ENCODE measurements at regions not wholly inside any gene's neighbourhood (a gene's known extent, or its start where the extent isn't known, plus 50 kb on each side); places are given as distances from the start of the nearest gene placed in this dataset.
"Not testable (repeated sequence)": the region's sequence is repeated elsewhere in the genome, so short reads cannot be mapped to it uniquely, and the experiment has no call there.

DNA sequence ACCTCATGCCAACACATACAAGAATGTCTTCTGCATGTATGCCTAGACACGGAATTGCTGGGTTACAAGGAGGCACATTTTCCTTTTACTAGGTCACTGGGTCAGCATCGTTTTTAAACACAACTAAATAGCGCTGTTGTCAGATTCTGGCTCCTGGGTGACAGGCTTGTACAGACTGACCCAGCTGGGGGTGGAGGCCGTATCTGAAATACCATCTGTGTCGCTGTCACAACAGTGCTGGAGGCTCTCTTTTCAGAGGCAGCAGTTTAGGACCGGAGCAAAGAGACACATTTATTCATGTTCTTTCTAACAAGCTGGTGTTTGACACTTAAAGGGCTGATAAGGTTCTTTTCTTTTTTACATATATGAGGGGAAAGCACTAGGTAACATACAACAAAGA is 403.0 kb upstream of the ASIC2 start:
- Histone ChIP-seq H3K36me3 (ENCODE audit: control insufficient read depth, insufficient read depth, low read length) (no peaks in the 10 kb centered on the region), H3K27me3 (ENCODE audit: control insufficient read depth, insufficient read depth, low read length) (no peaks in the 10 kb centered on the region), H3K27ac (ENCODE audit: low read depth, low read length) (no peak overlapping the region), H3K4me3 (ENCODE audit: low read depth, low read length) (no peak overlapping the region), H3K4me1 (ENCODE audit: control insufficient read depth, insufficient read depth, low read length) (no peaks in the 10 kb centered on the region), H3K9me3 (ENCODE audit: control insufficient read depth, insufficient read depth, low read length) (no peaks in the 10 kb centered on the region)
- WGBS (ENCODE audit: insufficient coverage) = 28% methylated on average over 4 of the region's 6 CpGs
- DNase-seq (ENCODE audit: low read depth in 4 of 6, low spot score in 6 of 6) = peak in 2 of 6 donors; percentile 60 to 84

DNA sequence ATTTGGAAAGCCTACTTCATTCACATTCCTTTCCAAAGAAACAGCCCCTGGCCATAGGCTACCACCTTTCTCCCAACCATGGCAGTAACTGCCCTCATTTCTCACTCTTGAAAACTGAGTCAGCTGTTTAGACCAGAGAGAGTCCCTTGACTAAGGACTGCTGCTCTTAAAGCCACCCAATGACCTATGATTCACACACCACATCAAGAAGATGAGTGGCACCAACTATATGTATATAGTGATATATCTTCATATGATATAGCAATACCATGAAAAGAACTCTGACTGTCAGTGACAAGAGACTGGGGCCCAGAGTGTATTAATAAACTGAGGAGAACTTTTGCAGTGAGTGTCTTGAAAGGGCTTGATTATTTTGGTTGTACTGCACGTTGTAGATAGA is 404.5 kb upstream of the ASIC2 start:
- Histone ChIP-seq H3K27ac (ENCODE audit: low read depth, low read length) (no peak overlapping the region), H3K4me1 (ENCODE audit: control insufficient read depth, insufficient read depth, low read length) (no peaks in the 10 kb centered on the region), H3K4me3 (ENCODE audit: low read depth, low read length) (no peak overlapping the region), H3K27me3 (ENCODE audit: control insufficient read depth, insufficient read depth, low read length) (no peaks in the 10 kb centered on the region), H3K9me3 (ENCODE audit: control insufficient read depth, insufficient read depth, low read length) (no peaks in the 10 kb centered on the region), H3K36me3 (ENCODE audit: control insufficient read depth, insufficient read depth, low read length) (no peaks in the 10 kb centered on the region)
- 90% methylated on average over 1 of the region's 1 CpG for WGBS (ENCODE audit: insufficient coverage)
- DNase-seq (ENCODE audit: low read depth in 4 of 6, low spot score in 6 of 6) = no peak

- H3K4me1 ChIP-seq (ENCODE audit: control insufficient read depth, insufficient read depth, low read length) = no peaks in the 10 kb centered on the region
- no peaks in the 10 kb centered on the region for H3K36me3 ChIP-seq (ENCODE audit: control insufficient read depth, insufficient read depth, low read length)
- no peaks in the 10 kb centered on the region for H3K27me3 ChIP-seq (ENCODE audit: control insufficient read depth, insufficient read depth, low read length)
- WGBS (ENCODE audit: insufficient coverage) = 88% methylated on average over 4 of the region's 6 CpGs
- H3K27ac ChIP-seq (ENCODE audit: low read depth, low read length) = no peak overlapping the region
- no peak overlapping the region for H3K4me3 ChIP-seq (ENCODE audit: low read depth, low read length)
- H3K9me3 ChIP-seq (ENCODE audit: control insufficient read depth, insufficient read depth, low read length) = no peaks in the 10 kb centered on the region
- no peak for DNase-seq (ENCODE audit: low read depth in 4 of 6, low spot score in 6 of 6)
Observed at GRCh38 chr17:33701910-33702309, 408.8 kb upstream of the ASIC2 start.

DNA sequence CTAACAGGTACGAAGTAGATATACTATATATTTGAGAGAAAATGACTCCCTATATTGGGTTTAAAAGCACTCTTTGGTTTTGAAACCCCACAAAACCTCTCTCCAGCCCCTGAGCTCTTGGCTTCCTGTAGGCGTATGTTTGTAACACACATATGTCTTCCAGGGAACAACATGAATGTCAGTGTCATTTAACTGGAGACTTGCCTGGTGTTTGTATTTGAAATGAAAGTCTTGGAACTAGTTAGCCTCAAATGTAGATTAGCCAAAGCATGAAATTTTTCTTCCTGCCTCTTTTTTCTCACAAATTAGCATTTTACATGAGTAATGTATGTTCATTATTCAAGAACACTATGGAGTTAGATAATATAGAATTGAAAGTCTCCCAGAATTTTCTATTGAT is 411.8 kb upstream of the ASIC2 start:
- WGBS (ENCODE audit: insufficient coverage) = no CpG with 5 or more reads among the region's 2 CpGs
- H3K27me3 ChIP-seq (ENCODE audit: control insufficient read depth, insufficient read depth, low read length) = no peaks in the 10 kb centered on the region
- H3K4me3 ChIP-seq (ENCODE audit: low read depth, low read length) = no peak overlapping the region
- H3K9me3 ChIP-seq (ENCODE audit: control insufficient read depth, insufficient read depth, low read length) = no peaks in the 10 kb centered on the region
- no peaks in the 10 kb centered on the region for H3K4me1 ChIP-seq (ENCODE audit: control insufficient read depth, insufficient read depth, low read length)
- peak in 1 of 6 donors; percentile 92 for DNase-seq (ENCODE audit: low read depth in 4 of 6, low spot score in 6 of 6)
- no peak overlapping the region for H3K27ac ChIP-seq (ENCODE audit: low read depth, low read length)
- no peaks in the 10 kb centered on the region for H3K36me3 ChIP-seq (ENCODE audit: control insufficient read depth, insufficient read depth, low read length)

- no peaks in the 10 kb centered on the region for H3K9me3 ChIP-seq (ENCODE audit: control insufficient read depth, insufficient read depth, low read length)
- no peaks in the 10 kb centered on the region for H3K36me3 ChIP-seq (ENCODE audit: control insufficient read depth, insufficient read depth, low read length)
- no peak overlapping the region for H3K27ac ChIP-seq (ENCODE audit: low read depth, low read length)
- 75% methylated on average over 1 of the region's 2 CpGs for WGBS (ENCODE audit: insufficient coverage)
- H3K4me1 ChIP-seq (ENCODE audit: control insufficient read depth, insufficient read depth, low read length) = no peaks in the 10 kb centered on the region
- H3K4me3 ChIP-seq (ENCODE audit: low read depth, low read length) = no peak overlapping the region
- H3K27me3 ChIP-seq (ENCODE audit: control insufficient read depth, insufficient read depth, low read length) = no peaks in the 10 kb centered on the region
- no peak for DNase-seq (ENCODE audit: low read depth in 4 of 6, low spot score in 6 of 6)
Observed at GRCh38 chr17:33709881-33710280, 416.8 kb upstream of the ASIC2 start.

DNA sequence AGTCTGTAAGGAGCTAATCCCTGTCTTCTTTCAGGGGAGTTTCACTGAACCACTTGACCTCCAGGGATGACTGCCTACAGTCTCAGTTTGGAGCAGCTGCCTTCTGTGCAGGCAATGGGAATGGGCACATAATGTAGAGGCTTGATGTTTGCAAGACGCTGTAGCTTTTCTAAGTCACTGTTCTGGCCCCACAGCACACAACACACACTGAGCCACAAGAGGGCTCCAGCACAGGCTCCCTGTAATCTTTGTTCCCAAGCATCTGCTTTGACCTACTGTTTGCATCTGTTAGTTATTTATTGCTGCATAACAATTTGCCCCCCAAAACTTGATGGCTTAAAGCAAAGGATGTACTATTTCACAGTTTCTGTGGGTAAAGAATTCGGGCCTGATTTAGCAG is 419.0 kb upstream of the ASIC2 start:
- Histone ChIP-seq H3K27ac (ENCODE audit: low read depth, low read length) (no peak overlapping the region), H3K27me3 (ENCODE audit: control insufficient read depth, insufficient read depth, low read length) (no peaks in the 10 kb centered on the region), H3K36me3 (ENCODE audit: control insufficient read depth, insufficient read depth, low read length) (no peaks in the 10 kb centered on the region), H3K4me1 (ENCODE audit: control insufficient read depth, insufficient read depth, low read length) (no peaks in the 10 kb centered on the region), H3K4me3 (ENCODE audit: low read depth, low read length) (no peak overlapping the region), H3K9me3 (ENCODE audit: control insufficient read depth, insufficient read depth, low read length) (no peaks in the 10 kb centered on the region)
- no peak for DNase-seq (ENCODE audit: low read depth in 4 of 6, low spot score in 6 of 6)
- no CpG with 5 or more reads among the region's 2 CpGs for WGBS (ENCODE audit: insufficient coverage)

DNA sequence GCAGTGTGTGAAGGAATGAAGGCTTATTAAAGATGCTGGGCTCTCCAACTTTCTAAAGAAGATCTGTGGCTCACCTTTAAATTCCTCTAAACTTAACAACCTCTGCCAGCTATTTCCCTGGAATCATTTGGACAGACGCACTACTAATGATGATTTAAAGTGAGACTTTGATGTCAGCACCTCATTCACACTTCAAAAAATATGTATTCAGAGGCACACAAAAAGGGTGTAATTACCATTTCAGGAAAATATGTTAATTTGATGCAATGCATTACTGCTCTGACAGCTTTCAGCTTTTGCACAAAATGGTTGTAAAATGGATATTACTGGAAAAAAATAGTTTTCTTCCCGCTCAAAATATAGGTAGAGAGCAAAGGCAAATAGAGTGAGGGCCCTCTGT is 423.9 kb upstream of the ASIC2 start:
- no peaks in the 10 kb centered on the region for H3K36me3 ChIP-seq (ENCODE audit: control insufficient read depth, insufficient read depth, low read length)
- peak in 1 of 6 donors; percentile 13 for DNase-seq (ENCODE audit: low read depth in 4 of 6, low spot score in 6 of 6)
- no peaks in the 10 kb centered on the region for H3K9me3 ChIP-seq (ENCODE audit: control insufficient read depth, insufficient read depth, low read length)
- no peak overlapping the region for H3K27ac ChIP-seq (ENCODE audit: low read depth, low read length)
- H3K4me3 ChIP-seq (ENCODE audit: low read depth, low read length) = no peak overlapping the region
- 100% methylated on average over 1 of the region's 2 CpGs for WGBS (ENCODE audit: insufficient coverage)
- no peaks in the 10 kb centered on the region for H3K4me1 ChIP-seq (ENCODE audit: control insufficient read depth, insufficient read depth, low read length)
- no peaks in the 10 kb centered on the region for H3K27me3 ChIP-seq (ENCODE audit: control insufficient read depth, insufficient read depth, low read length)

DNA sequence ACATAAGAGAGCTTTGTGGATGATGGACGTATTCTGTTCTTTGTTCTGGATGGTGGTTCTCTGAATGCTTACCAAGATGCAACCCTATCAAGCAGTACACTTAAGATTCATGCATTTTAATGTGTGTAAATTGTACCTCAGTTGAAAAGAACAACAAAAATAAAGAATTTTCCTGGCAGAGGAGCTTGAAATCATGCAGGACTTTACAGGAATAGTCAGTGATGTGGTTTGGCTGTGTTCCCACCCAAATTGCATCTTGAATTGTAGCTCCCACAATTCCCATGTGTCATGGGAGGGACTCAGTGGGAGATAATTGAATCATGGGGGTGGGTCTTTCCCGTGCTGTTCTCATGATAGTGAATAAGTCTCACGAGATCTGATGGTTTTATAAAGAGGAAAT is 430.6 kb upstream of the ASIC2 start:
- H3K27ac ChIP-seq (ENCODE audit: low read depth, low read length); H3K4me1 ChIP-seq (ENCODE audit: control insufficient read depth, insufficient read depth, low read length); H3K4me3 ChIP-seq (ENCODE audit: low read depth, low read length); H3K36me3 ChIP-seq (ENCODE audit: control insufficient read depth, insufficient read depth, low read length); H3K9me3 ChIP-seq (ENCODE audit: control insufficient read depth, insufficient read depth, low read length): not testable (repeated sequence)
- peak in 1 of 6 donors; percentile 43 for DNase-seq (ENCODE audit: low read depth in 4 of 6, low spot score in 6 of 6)
- WGBS (ENCODE audit: insufficient coverage) = no CpG with 5 or more reads among the region's 3 CpGs
- H3K27me3 ChIP-seq (ENCODE audit: control insufficient read depth, insufficient read depth, low read length) = peaks cover 14% of the 10 kb centered on the region

DNA sequence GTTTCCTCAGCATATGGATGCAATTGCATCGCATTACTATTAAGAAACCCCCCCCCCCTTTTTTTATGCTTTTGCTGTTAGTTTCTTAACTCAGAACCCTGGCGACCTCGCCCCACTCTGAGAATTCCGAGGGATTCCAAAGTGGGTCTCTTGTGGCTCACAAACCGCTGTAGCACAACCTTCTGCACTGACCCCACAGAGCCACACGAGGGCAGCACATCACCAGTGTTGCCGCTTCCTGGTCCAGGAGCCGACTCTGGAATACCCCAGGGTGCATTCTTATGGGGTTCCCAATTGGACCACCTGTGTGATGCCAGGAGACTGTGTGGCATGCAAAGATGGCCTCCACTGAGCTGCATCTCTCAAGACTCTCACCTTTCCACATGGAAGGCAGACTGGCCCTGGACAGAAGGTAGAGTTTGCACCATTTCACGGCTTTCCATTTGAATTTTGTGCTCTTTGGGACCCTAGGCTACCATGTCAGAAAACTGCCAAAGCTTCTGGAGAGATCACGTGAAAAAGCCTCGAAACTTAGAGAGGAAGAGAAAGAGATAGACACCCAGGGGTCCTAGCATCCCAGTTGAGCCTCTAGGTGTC is 432.7 kb upstream of the ASIC2 start:
- no peak overlapping the region for H3K4me3 ChIP-seq (ENCODE audit: low read depth, low read length)
- H3K4me1 ChIP-seq (ENCODE audit: control insufficient read depth, insufficient read depth, low read length) = peaks cover 6% of the 10 kb centered on the region
- peaks cover 19% of the 10 kb centered on the region for H3K27me3 ChIP-seq (ENCODE audit: control insufficient read depth, insufficient read depth, low read length)
- 30% methylated on average over 11 of the region's 11 CpGs for WGBS (ENCODE audit: insufficient coverage)
- H3K9me3 ChIP-seq (ENCODE audit: control insufficient read depth, insufficient read depth, low read length) = no peaks in the 10 kb centered on the region
- DNase-seq (ENCODE audit: low read depth in 4 of 6, low spot score in 6 of 6) = peak in 3 of 6 donors; percentile 13 to 71 (median 57)
- H3K27ac ChIP-seq (ENCODE audit: low read depth, low read length) = no peak overlapping the region
- no peaks in the 10 kb centered on the region for H3K36me3 ChIP-seq (ENCODE audit: control insufficient read depth, insufficient read depth, low read length)

- DNase-seq (ENCODE audit: low read depth in 4 of 6, low spot score in 6 of 6) = peak in 1 of 6 donors; percentile 37
- peaks cover 21% of the 10 kb centered on the region for H3K27me3 ChIP-seq (ENCODE audit: control insufficient read depth, insufficient read depth, low read length)
- WGBS (ENCODE audit: insufficient coverage) = no CpG with 5 or more reads among the region's 2 CpGs
- H3K4me1 ChIP-seq (ENCODE audit: control insufficient read depth, insufficient read depth, low read length) = peaks cover 2% of the 10 kb centered on the region
- no peak overlapping the region for H3K4me3 ChIP-seq (ENCODE audit: low read depth, low read length)
- H3K36me3 ChIP-seq (ENCODE audit: control insufficient read depth, insufficient read depth, low read length) = no peaks in the 10 kb centered on the region
- H3K9me3 ChIP-seq (ENCODE audit: control insufficient read depth, insufficient read depth, low read length) = no peaks in the 10 kb centered on the region
- no peak overlapping the region for H3K27ac ChIP-seq (ENCODE audit: low read depth, low read length)
Observed at GRCh38 chr17:33730131-33730530, 437.0 kb upstream of the ASIC2 start.
